Activated CD4-positive, alpha-beta T cell treated with anti-CD3 and anti-CD28 coated beads, Interleukin-2, amount 10 ng/mL, durations not matched to agents 7 days and 5 days (primary cell): ENCODE measurements at regions not wholly inside any gene's neighbourhood (a gene's known extent, or its start where the extent isn't known, plus 50 kb on each side); places are given as distances from the start of the nearest gene placed in this dataset.

Source experiments
- CTCF ChIA-PET: fragments of 350-600 bp; sonication (Branson Sonifier 250); formaldehyde crosslinking; loops from one replicate; lab custom pipeline; 2021; ENCODE audit warnings: antibody characterized with exemption; lab: Charles Lee
- POLR2A ChIA-PET: fragments of 350-600 bp; sonication (Branson Sonifier 250); formaldehyde crosslinking; loops from one replicate; lab custom pipeline; 2021; ENCODE audit warnings: antibody characterized with exemption; lab: Charles Lee
- DNase-seq: peaks from one replicate; pipeline ENCODE4 v3.0.0-alpha.2; 2020
- H3K27ac Mint-ChIP-seq: one replicate; pipeline ENCODE4 v1.8.0; 2021; ENCODE audit warnings: mild to moderate bottlenecking, moderate library complexity, mixed read lengths
- H3K27me3 Mint-ChIP-seq: one replicate; pipeline ENCODE4 v1.8.0; 2021; ENCODE audit warnings: mixed read lengths
- H3K36me3 Mint-ChIP-seq: one replicate; pipeline ENCODE4 v1.8.0; 2021; ENCODE audit warnings: low read depth, mixed read lengths
- H3K4me1 Mint-ChIP-seq: one replicate; pipeline ENCODE4 v1.8.0; 2021; ENCODE audit warnings: mixed read lengths
- H3K4me3 Mint-ChIP-seq: one replicate; pipeline ENCODE4 v1.8.0; 2021; ENCODE audit warnings: mild to moderate bottlenecking, moderate library complexity, mixed read lengths
- H3K9me3 Mint-ChIP-seq: one replicate; pipeline ENCODE4 v1.8.0; 2021; ENCODE audit warnings: mixed read lengths

GRCh38 chr4:100079264-100079663, 111.0 kb downstream of the DDIT4L start:
- Mint-ChIP-seq H3K4me3 (no peak overlapping the region), H3K27ac (no peak overlapping the region), H3K9me3 (peaks cover 6% of the 10 kb centered on the region), H3K27me3 (no peaks in the 10 kb centered on the region), H3K36me3 (no peaks in the 10 kb centered on the region), H3K4me1 (peaks cover 9% of the 10 kb centered on the region)
- ChIA-PET POLR2A (no interaction called here), CTCF (interaction anchor here (0.6 to 2.1 kb wide), 4 partner anchors 8 to 55 kb away, joined by 3 to 14 read pairs (median 3); no protein-coding TSS in a partner anchor)
- no peak for DNase-seq

DNA sequence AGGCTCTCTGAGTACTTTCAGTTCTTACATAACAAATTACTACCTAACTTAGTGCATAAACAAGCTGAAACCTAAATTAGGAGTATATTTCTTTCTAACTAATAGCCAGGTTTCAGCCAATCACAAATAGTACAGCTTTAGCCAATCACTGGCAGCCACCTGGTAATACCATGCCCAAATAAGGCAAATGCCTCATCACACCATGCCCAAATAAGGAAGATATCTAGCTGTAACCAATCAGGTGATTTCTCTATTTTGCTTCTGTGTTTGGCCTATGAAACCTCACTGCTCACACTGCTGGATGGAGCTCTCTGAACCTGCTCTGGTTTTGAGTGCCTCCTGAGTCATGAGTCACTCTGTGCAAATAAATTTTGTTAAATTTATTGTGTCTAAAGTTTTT, 113.5 kb downstream of the DDIT4L start:
- H3K36me3 Mint-ChIP-seq = no peaks in the 10 kb centered on the region
- H3K4me3 Mint-ChIP-seq = no peak overlapping the region
- POLR2A ChIA-PET = no interaction called here
- no peak for DNase-seq
- H3K9me3 Mint-ChIP-seq = peaks cover 6% of the 10 kb centered on the region
- CTCF ChIA-PET = interaction anchor here (1.4 kb wide), 1 partner anchor 19 kb away, joined by 3 read pairs; no protein-coding TSS in a partner anchor
- H3K27me3 Mint-ChIP-seq = peaks cover 5% of the 10 kb centered on the region
- no peak overlapping the region for H3K27ac Mint-ChIP-seq
- peaks cover 7% of the 10 kb centered on the region for H3K4me1 Mint-ChIP-seq

DNA sequence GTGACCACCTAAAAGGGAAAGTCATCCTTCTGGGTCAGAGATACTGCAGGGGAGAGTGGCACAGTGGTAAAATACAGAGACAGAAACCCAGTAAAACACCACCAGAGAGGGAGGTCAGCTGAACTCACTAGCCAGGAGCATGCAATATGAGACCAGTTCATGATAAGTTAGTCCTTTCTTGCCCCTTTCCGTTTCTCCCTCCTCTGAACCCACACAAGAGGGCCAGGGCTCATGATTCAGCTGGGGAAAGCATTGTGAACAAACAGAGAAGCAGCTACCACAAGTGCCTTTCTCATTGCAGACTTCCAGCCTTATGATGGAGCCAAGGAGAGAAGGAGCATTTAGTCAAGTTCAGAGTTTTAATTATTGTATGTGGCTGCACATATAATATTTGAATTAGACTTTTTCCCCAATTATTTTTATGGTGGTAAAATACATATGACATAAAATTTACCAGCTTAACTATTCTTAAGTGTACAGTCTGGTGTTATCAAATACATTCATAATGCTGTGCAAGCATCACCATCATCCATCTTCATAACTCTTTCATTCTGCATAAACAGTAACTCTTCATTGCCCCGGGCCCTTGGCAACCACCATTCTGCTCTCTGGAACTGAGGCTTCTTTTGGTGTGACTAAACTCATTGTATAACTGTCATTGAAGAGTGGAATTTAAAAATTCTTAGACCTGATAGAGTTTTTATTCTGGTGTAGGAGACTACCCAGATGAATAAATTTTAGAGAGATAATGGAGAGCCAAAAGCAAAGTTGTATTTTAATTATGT, 114.6 kb downstream of the DDIT4L start:
- Mint-ChIP-seq H3K4me1 (peaks cover 7% of the 10 kb centered on the region), H3K9me3 (peaks cover 6% of the 10 kb centered on the region), H3K27ac (no peak overlapping the region), H3K36me3 (no peaks in the 10 kb centered on the region), H3K4me3 (no peak overlapping the region), H3K27me3 (peaks cover 5% of the 10 kb centered on the region)
- CTCF ChIA-PET = interaction anchor here (1.4 kb wide), 1 partner anchor 20 kb away, joined by 3 read pairs; no protein-coding TSS in a partner anchor
- no peak for DNase-seq
- POLR2A ChIA-PET = no interaction called here

- H3K27me3 Mint-ChIP-seq = peaks cover 5% of the 10 kb centered on the region
- ChIA-PET CTCF (interaction anchor here (1.4 kb wide), 1 partner anchor 18 kb away, joined by 7 read pairs; no protein-coding TSS in a partner anchor), POLR2A (no interaction called here)
- peaks cover 5% of the 10 kb centered on the region for H3K9me3 Mint-ChIP-seq
- peaks cover 7% of the 10 kb centered on the region for H3K4me1 Mint-ChIP-seq
- no peak for DNase-seq
- H3K36me3 Mint-ChIP-seq = no peaks in the 10 kb centered on the region
- H3K4me3 Mint-ChIP-seq = no peak overlapping the region
- no peak overlapping the region for H3K27ac Mint-ChIP-seq
These were observed 115.2 kb downstream of the DDIT4L start for GRCh38 chr4:100075056-100075455.

DNA sequence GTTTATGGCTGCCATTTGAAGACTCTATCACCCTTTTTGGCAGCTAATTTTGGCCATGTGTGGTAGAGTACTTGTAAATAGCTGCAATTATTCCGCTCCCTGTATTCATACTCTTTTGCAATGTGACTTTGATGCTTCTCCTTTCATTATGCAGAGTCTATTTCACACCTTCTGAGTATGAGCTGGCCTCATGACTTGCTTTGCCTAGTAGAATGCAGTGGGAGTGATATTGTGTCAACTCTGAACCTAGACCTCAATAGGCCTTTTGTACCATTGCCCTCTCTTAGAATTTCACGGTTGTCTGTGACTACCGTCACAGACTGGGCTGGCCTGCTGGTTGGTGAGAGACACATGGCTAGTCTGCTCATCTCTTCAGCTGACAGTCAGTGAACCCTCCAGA, 118.8 kb downstream of the DDIT4L start:
- no peak for DNase-seq
- Mint-ChIP-seq H3K27me3 (peaks cover 17% of the 10 kb centered on the region), H3K4me3 (no peak overlapping the region), H3K4me1 (no peaks in the 10 kb centered on the region), H3K36me3 (no peaks in the 10 kb centered on the region), H3K27ac (no peak overlapping the region), H3K9me3 (peaks cover 2% of the 10 kb centered on the region)
- ChIA-PET POLR2A (no interaction called here), CTCF (interaction anchor here (1.1 to 1.6 kb wide), 2 partner anchors 16 to 22 kb away, joined by 3 to 6 read pairs; no protein-coding TSS in a partner anchor)

DNA sequence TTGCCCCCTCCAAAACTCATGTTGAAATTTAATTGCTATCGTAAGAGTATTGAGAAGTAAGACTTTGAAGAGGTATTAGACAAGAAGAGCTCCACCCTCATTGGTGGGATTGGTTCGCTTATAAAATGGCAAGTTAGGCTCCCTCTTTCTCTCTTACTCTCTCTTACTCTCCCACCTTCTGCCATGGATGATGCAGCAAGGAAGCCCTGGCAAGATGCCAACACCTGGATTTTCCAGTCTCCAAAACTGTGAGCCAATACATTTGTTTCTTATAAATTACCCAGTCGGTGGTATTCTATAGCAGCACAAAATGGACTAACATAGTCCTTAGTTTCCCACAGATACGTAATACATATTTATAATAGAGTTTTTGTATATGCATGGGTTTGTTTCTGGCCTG, 119.4 kb downstream of the DDIT4L start:
- no peak overlapping the region for H3K4me3 Mint-ChIP-seq
- H3K9me3 Mint-ChIP-seq = peaks cover 2% of the 10 kb centered on the region
- DNase-seq = no peak
- ChIA-PET POLR2A (no interaction called here), CTCF (interaction anchor here (1.6 kb wide), 1 partner anchor 23 kb away, joined by 6 read pairs; no protein-coding TSS in a partner anchor)
- H3K4me1 Mint-ChIP-seq = no peaks in the 10 kb centered on the region
- H3K36me3 Mint-ChIP-seq = no peaks in the 10 kb centered on the region
- no peak overlapping the region for H3K27ac Mint-ChIP-seq
- H3K27me3 Mint-ChIP-seq = peaks cover 17% of the 10 kb centered on the region

GRCh38 chr4:100069207-100069606, 119.1 kb upstream of the H2AZ1 start:
- ChIA-PET CTCF (interaction anchor here (0.9 to 1.3 kb wide), 2 partner anchors 10 to 24 kb away, joined by 3 read pairs; no protein-coding TSS in a partner anchor), POLR2A (no interaction called here)
- H3K36me3 Mint-ChIP-seq = no peaks in the 10 kb centered on the region

DNA sequence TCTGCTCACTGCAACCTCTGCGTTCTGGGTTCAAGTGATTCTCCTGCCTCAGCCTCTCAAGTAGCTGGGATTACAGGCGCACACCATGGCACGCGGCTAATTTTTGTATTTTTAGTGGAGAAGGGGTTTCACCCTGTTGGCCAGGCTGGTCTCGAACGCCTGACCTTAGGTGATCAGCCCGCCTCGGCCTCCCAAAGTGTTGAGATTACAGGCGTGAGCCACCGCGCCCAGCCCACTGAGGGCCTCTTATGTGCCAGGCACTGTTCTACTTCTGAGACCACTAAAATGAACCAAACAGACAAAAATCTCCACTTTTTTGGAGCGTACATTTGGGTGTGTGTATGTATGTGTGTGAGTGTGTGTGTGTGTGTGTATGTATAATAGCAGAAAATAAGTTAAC, 117.2 kb upstream of the H2AZ1 start:
- H3K36me3 Mint-ChIP-seq = no peaks in the 10 kb centered on the region
- CTCF ChIA-PET = no interaction called here
- POLR2A ChIA-PET = no interaction called here

More at GRCh38 chr4:100069207-100069606, 119.1 kb upstream of the H2AZ1 start:
- DNase-seq = no peak
- no peaks in the 10 kb centered on the region for H3K4me1 Mint-ChIP-seq
- H3K9me3 Mint-ChIP-seq = no peaks in the 10 kb centered on the region
- no peak overlapping the region for H3K4me3 Mint-ChIP-seq
- no peak overlapping the region for H3K27ac Mint-ChIP-seq
- peaks cover 20% of the 10 kb centered on the region for H3K27me3 Mint-ChIP-seq

GRCh38 chr4:100063355-100063754, 113.3 kb upstream of the H2AZ1 start:
- Mint-ChIP-seq H3K4me3 (no peak overlapping the region), H3K9me3 (no peaks in the 10 kb centered on the region), H3K27ac (no peak overlapping the region), H3K36me3 (no peaks in the 10 kb centered on the region), H3K27me3 (peaks cover 9% of the 10 kb centered on the region), H3K4me1 (no peaks in the 10 kb centered on the region)
- ChIA-PET CTCF (no interaction called here), POLR2A (no interaction called here)
- DNase-seq = no peak

More for the DNA sequence above, 117.2 kb upstream of the H2AZ1 start:
- Mint-ChIP-seq H3K4me3 (no peak overlapping the region), H3K4me1 (no peaks in the 10 kb centered on the region), H3K27ac (no peak overlapping the region), H3K9me3 (no peaks in the 10 kb centered on the region), H3K27me3 (peaks cover 15% of the 10 kb centered on the region)
- no peak for DNase-seq

GRCh38 chr4:100062921-100063320, 112.8 kb upstream of the H2AZ1 start:
- Mint-ChIP-seq H3K9me3 (no peaks in the 10 kb centered on the region), H3K36me3 (no peaks in the 10 kb centered on the region), H3K27ac (no peak overlapping the region), H3K4me3 (no peak overlapping the region), H3K27me3 (peaks cover 6% of the 10 kb centered on the region), H3K4me1 (no peaks in the 10 kb centered on the region)
- ChIA-PET CTCF (no interaction called here), POLR2A (no interaction called here)
- DNase-seq = no peak

GRCh38 chr4:100061835-100062234, 111.8 kb upstream of the H2AZ1 start:
- peaks cover 3% of the 10 kb centered on the region for H3K27me3 Mint-ChIP-seq
- no peaks in the 10 kb centered on the region for H3K4me1 Mint-ChIP-seq
- CTCF ChIA-PET = no interaction called here
- no peaks in the 10 kb centered on the region for H3K9me3 Mint-ChIP-seq
- no peak for DNase-seq
- POLR2A ChIA-PET = no interaction called here
- no peak overlapping the region for H3K4me3 Mint-ChIP-seq
- H3K27ac Mint-ChIP-seq = no peak overlapping the region
- no peaks in the 10 kb centered on the region for H3K36me3 Mint-ChIP-seq

GRCh38 chr4:100060765-100061416, 110.8 kb upstream of the H2AZ1 start:
- ChIA-PET POLR2A (interaction anchor here (0.6 kb wide), 1 partner anchor 240 kb away, joined by 3 read pairs; no protein-coding TSS in a partner anchor), CTCF (no interaction called here)
- Mint-ChIP-seq H3K9me3 (no peaks in the 10 kb centered on the region), H3K27me3 (peaks cover 3% of the 10 kb centered on the region), H3K27ac (no peak overlapping the region), H3K4me3 (no peak overlapping the region), H3K4me1 (no peaks in the 10 kb centered on the region), H3K36me3 (no peaks in the 10 kb centered on the region)
- no peak for DNase-seq

- no peaks in the 10 kb centered on the region for H3K36me3 Mint-ChIP-seq
- peaks cover 8% of the 10 kb centered on the region for H3K27me3 Mint-ChIP-seq
- H3K4me1 Mint-ChIP-seq = no peaks in the 10 kb centered on the region
- H3K9me3 Mint-ChIP-seq = no peaks in the 10 kb centered on the region
- ChIA-PET POLR2A (no interaction called here), CTCF (no interaction called here)
- H3K27ac Mint-ChIP-seq = no peak overlapping the region
- no peak overlapping the region for H3K4me3 Mint-ChIP-seq
- DNase-seq = no peak
These were observed 109.4 kb upstream of the H2AZ1 start for GRCh38 chr4:100059467-100059866.
